A673 (cell line): ENCODE measurements at regions not wholly inside any gene's neighbourhood (a gene's known extent, or its start where the extent isn't known, plus 50 kb on each side); places are given as distances from the start of the nearest gene placed in this dataset.

Source experiments
- BruUV-seq: library from RNA; stranded (reverse); fragments of 400-500 nt; replicated peaks from 2 replicates; lab custom pipeline; 2021; lab: Mats Ljungman, UMichigan
- CTCF ChIA-PET: fragments of 300-600 bp; sonication (Branson Sonifier 250); formaldehyde crosslinking; loops from one replicate; lab custom pipeline; 2022; ENCODE audit warnings: antibody characterized with exemption; lab: Charles Lee
- POLR2A ChIA-PET: fragments of 300-600 bp; sonication (Branson Sonifier 250); formaldehyde crosslinking; loops from one replicate; lab custom pipeline; 2022; ENCODE audit warnings: antibody characterized with exemption; ENCODE audit not compliant: low non-redundant PET; lab: Charles Lee
- DNase-seq: peaks from one replicate; pipeline ENCODE4 v3.0.0-alpha.2; 2015; ENCODE audit warnings: low spot score
- H3K27ac ChIP-seq: fragments of 200-600 bp; sonication (generic); 2 replicates; pipeline ENCODE4 v1.5.1; 2016; ENCODE audit warnings: mixed run types, low read depth, mild to moderate bottlenecking, mixed read lengths, antibody characterized with exemption, low read length; ENCODE audit not compliant: poor library complexity, severe bottlenecking
- H3K27me3 ChIP-seq: fragments of 200-600 bp; sonication (generic); replicated peaks from 2 replicates; pipeline ENCODE4 v1.6.1; 2017; ENCODE audit warnings: mixed run types, low read depth, mild to moderate bottlenecking, mixed read lengths, antibody characterized with exemption, low read length; ENCODE audit not compliant: insufficient read depth, poor library complexity
- H3K36me3 ChIP-seq: fragments of 200-600 bp; sonication (generic); 2 replicates; pipeline ENCODE4 v1.6.1; 2016; ENCODE audit warnings: mixed run types, mild to moderate bottlenecking, mixed read lengths, antibody characterized with exemption, low read length; ENCODE audit not compliant: insufficient read depth, poor library complexity, severe bottlenecking
- H3K4me1 ChIP-seq: fragments of 200-600 bp; sonication (generic); 2 replicates; pipeline ENCODE4 v1.6.1; 2017; ENCODE audit warnings: mixed run types, mild to moderate bottlenecking, mixed read lengths, antibody characterized with exemption, low read length; ENCODE audit not compliant: insufficient read depth, poor library complexity, severe bottlenecking
- H3K4me3 ChIP-seq: fragments of 200-600 bp; sonication (generic); 2 replicates; pipeline ENCODE4 v1.5.1; 2016; ENCODE audit warnings: low read depth, mixed run types, mild to moderate bottlenecking, mixed read lengths, low read length; ENCODE audit not compliant: poor library complexity, severe bottlenecking
- H3K9me3 ChIP-seq: fragments of 200-600 bp; sonication (generic); 2 replicates; pipeline ENCODE4 v1.6.1; 2016; ENCODE audit warnings: mixed run types, low read depth, mild to moderate bottlenecking, mixed read lengths, antibody characterized with exemption, low read length; ENCODE audit not compliant: poor library complexity, severe bottlenecking
- CTCF ChIP-seq: fragments of 300-800, 200-600 bp; sonication (generic); conservative IDR thresholded peaks from 2 replicates; pipeline ENCODE4 v1.5.1; 2017; ENCODE audit warnings: low read depth, mild to moderate bottlenecking, antibody characterized with exemption, low read length, moderate library complexity, mixed read lengths
- EZH2 ChIP-seq: fragments of 200-600 bp; sonication (generic); IDR thresholded peaks from 2 replicates; pipeline ENCODE4 v1.6.1; 2017; ENCODE audit warnings: borderline replicate concordance, low read depth, mild to moderate bottlenecking, mixed read lengths, antibody characterized with exemption, low read length; ENCODE audit not compliant: poor library complexity, severe bottlenecking
- intact Hi-C: fragments of 100-400 bp; cut with micrococcal nuclease; formaldehyde crosslinking; loops from one replicate; pipeline ENCODE4 v1.10.0; 2022; ENCODE audit not compliant: unreplicated experiment

GRCh38 chr13:43985422-43986072, 105.8 kb downstream of the LACC1 start:
- H3K27ac ChIP-seq = no peak overlapping the region
- intact Hi-C loops = no loop called here
- TF ChIP-seq EZH2 (no peak), CTCF (no peak)
- ChIA-PET POLR2A (no interaction called here), CTCF (no interaction called here)
- H3K9me3 ChIP-seq = no peaks in the 10 kb centered on the region
- no peak for DNase-seq
- BruUV-seq = no TSS peak
- no peak overlapping the region for H3K4me3 ChIP-seq
- no peaks in the 10 kb centered on the region for H3K4me1 ChIP-seq
- H3K27me3 ChIP-seq = no peaks in the 10 kb centered on the region
- H3K36me3 ChIP-seq = no peaks in the 10 kb centered on the region

GRCh38 chr13:43986421-43986981, 106.8 kb downstream of the LACC1 start:
- H3K4me1 ChIP-seq = no peaks in the 10 kb centered on the region
- BruUV-seq = no TSS peak
- intact Hi-C loops = no loop called here

GRCh38 chr13:43988302-43988701, 108.6 kb downstream of the LACC1 start:
- POLR2A ChIA-PET = interaction anchor here (0.6 kb wide), 1 partner anchor 801 kb away, joined by 6 read pairs; no protein-coding TSS in a partner anchor
- intact Hi-C loops = no loop called here
- no peak for DNase-seq
- Histone ChIP-seq H3K27me3 (no peaks in the 10 kb centered on the region), H3K9me3 (no peaks in the 10 kb centered on the region), H3K4me1 (no peaks in the 10 kb centered on the region), H3K36me3 (no peaks in the 10 kb centered on the region), H3K4me3 (no peak overlapping the region), H3K27ac (no peak overlapping the region)
- TF ChIP-seq EZH2 (no peak), CTCF (no peak)
- CTCF ChIA-PET = no interaction called here
- no TSS peak for BruUV-seq

More at GRCh38 chr13:43986421-43986981, 106.8 kb downstream of the LACC1 start:
- no peak for DNase-seq
- H3K4me3 ChIP-seq = no peak overlapping the region
- POLR2A ChIA-PET = no interaction called here
- H3K27ac ChIP-seq = no peak overlapping the region
- TF ChIP-seq CTCF = no peak
- TF ChIP-seq EZH2 = no peak
- no peaks in the 10 kb centered on the region for H3K36me3 ChIP-seq
- H3K27me3 ChIP-seq = no peaks in the 10 kb centered on the region
- H3K9me3 ChIP-seq = no peaks in the 10 kb centered on the region
- CTCF ChIA-PET = no interaction called here
